T47D (cell line): ENCODE measurements at regions not wholly inside any gene's neighbourhood (a gene's known extent, or its start where the extent isn't known, plus 50 kb on each side); places are given as distances from the start of the nearest gene placed in this dataset.
"Not testable (repeated sequence)": the region's sequence is repeated elsewhere in the genome, so short reads cannot be mapped to it uniquely, and the experiment has no call there.

ENCODE experiments used
- DNase-seq, 2 experiments: peaks; one replicate each; pipeline versions ENCODE4 v3.0.0 to v3.0.0-alpha.2; 2011 to 2012; ENCODE audit warnings: low read depth in 1 of 2, low spot score in 1 of 2
- JUND ChIP-seq: IDR thresholded peaks from 2 replicates; pipeline ENCODE4 v1.6.1; 2012; ENCODE audit warnings: low read depth
- in situ Hi-C: cut with HindIII; loops from 2 replicates; pipeline ENCODE4 v1.10.0; 2016; ENCODE audit warnings: low sequenced_read_pairs, low pct_unique_long_range_greater_than_20kb

DNA sequence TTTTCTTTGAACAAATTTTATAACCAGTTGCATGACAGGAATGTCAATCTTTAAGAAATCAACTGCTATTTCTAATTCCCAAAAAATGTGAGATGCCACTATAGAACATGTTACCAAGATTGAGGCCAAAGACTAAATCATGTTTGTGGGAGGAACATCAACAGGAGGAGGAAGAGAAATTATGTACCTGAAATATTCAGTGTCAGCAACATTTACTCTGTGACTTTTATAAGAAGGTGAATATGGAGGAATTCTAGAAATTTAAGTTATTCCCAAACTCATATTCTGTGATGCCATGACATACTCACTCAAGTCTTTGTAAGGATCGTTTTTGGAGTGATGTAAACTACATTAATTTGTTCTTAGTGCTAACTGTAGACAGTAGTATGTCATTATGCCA, 408.4 kb downstream of the SH2D4B start:
- DNase-seq, result no peak
- TF ChIP-seq JUND, result no peak
- in situ Hi-C loops, result no loop called here

DNA sequence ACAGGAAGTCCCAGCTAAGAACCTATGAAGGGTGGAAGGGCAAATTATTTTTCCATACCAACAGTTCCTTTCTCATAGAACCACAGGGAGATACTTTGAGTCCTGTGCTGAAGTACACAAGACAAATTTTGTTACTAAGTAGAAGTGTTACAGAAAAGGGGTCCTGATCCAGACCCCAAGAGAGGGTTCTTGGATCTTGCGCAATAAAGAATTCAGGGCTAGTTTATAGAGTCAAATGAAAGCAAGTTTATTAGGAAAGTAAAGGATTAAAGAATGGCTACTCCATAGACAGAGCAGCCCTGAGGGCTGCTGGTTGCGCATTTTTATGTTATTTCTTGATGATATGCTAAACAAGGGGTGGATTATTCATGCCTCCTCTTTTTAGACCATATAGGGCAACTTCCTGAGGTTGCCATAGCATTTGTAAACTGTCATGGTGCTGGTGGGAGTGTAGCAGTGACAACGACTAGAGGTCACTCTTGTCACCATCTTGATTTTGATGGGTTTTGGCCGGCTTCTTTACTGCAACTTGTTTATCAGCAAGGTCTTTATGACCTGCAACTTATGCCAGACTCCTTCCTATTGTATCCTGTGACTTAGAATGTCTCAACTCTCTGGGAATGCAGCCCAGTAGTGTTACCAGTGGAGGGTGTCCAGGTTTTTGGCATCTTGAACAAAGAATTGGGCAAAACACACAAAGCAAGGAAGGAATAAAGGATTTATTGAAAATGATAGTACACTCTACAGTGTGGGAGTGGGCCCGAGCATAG, 409.4 kb downstream of the SH2D4B start:
- TF ChIP-seq JUND, result no peak
- peak in 1 of 2 experiments; percentile 75 for DNase-seq
- in situ Hi-C loops, result no loop called here

DNA sequence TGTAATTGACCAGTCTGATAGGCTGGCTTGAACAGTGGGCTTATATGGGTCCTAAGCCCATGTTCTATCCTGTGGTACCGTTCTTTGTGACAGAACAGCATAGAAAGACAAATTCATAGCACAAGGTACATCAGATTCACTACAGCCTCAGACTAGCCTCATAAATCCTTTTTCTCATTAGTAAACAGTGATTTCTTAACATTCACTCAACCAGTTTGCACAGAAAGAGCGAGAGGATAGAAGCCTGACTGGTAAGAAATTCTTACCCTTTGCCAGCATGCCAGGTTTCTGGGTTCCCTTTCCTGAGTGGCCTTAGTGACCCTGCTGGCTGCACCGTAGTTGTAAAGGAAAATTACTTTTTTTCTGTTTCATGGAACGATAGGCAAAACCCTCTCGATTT, 412.1 kb downstream of the SH2D4B start:
- TF ChIP-seq JUND, result no peak
- in situ Hi-C loops, result no loop called here
- DNase-seq, result peak in 1 of 2 experiments; percentile 64

DNA sequence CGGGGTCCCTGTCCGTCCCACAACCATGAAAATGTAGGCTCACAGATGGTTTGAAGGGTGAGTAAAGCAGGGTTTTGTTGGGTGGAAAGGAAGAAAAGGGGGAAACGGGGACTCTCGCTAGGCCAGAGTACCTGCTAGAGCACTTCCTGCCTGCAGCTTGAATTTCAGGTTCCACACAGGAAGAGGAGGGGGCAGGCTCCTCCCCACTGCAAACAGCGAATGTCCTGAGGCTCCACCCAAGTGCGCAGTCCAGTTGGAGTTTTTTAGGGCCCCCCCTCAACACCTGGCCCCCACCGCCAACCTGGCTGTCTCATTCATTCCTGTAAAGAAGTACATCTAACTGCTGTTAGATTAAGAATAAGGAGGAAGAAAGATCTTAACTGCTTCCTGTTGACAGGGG, 414.7 kb downstream of the SH2D4B start:
- no peak for TF ChIP-seq JUND
- no peak for DNase-seq
- in situ Hi-C loops, result no loop called here

DNA sequence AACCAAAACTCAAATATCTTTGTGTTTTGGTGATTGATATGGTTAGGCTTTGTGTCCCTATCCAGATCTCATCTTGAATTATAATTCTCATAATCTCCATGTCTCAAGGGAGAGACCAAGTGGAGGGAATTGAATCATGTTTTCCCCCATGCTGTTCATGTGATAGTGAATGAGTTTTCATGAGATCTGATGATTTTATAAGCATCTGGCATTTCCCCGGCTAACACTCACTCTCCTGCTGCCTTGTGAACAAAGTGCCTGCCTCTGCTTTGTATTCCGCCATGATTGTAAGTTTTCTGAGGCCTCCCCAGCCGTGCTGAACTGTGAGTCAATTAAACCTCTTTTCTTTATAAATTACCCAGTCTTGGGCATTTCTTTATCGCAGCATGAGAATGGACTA, 419.5 kb downstream of the SH2D4B start:
- TF ChIP-seq JUND, result no peak
- in situ Hi-C loops, result no loop called here

DNA sequence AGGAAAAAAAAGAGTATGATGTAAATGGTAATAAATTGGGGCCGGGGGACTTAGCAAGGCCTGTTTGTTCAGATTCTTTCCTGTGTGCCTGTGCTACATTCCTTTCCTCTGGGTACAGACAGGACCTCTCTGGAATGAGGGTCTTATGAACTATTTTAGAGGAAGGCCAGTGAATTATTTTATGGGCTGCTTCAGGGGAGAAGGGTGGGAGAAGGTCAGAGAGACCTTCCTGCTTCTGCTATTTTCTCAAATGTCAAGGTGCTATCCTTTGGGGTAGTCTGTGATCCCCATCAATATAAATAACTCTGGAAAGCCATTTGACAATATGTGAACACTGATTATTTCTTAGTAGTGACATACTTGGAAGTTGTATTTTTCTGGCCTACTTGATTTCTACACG, 426.5 kb downstream of the SH2D4B start:
- peak in 1 of 2 experiments; percentile 87 for DNase-seq
- peak; percentile 69; the same call in 1 of the 2 replicates for TF ChIP-seq JUND
- in situ Hi-C loops, result no loop called here

More for the DNA sequence above, 419.5 kb downstream of the SH2D4B start:
- DNase-seq, result no peak

DNA sequence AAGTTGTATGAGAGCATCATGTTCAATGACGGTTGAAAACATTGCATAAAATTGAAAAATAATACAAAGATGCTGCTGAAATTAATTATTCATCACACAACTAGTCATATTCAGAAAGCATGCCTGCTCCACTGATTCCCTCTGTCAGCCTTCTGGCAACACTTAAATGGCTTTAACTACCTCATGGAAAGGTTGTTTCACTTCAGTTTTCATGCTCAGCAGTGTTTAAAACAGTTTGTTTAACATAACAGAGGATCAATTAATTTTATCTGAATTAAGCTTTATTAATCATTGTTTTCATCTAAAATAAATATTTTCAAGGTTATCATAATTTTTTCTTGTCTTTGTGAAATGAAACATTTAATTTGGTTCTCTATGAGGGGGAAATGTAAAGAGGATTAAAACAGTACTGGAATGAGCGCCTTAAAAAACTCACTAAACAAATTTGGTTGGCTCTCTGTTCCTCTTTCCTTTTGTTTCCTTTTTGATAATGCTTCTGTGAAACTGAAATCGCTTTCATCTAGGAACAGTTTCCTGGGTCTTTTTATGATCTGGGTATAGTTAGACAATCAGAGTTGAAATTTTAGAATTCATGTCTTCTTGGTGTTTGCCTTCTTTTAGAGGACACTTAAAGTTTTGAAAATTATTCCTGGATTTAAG, 427.4 kb downstream of the SH2D4B start:
- in situ Hi-C loops, result no loop called here
- TF ChIP-seq JUND, result no peak
- peak in 1 of 2 experiments; percentile 88 for DNase-seq

DNA sequence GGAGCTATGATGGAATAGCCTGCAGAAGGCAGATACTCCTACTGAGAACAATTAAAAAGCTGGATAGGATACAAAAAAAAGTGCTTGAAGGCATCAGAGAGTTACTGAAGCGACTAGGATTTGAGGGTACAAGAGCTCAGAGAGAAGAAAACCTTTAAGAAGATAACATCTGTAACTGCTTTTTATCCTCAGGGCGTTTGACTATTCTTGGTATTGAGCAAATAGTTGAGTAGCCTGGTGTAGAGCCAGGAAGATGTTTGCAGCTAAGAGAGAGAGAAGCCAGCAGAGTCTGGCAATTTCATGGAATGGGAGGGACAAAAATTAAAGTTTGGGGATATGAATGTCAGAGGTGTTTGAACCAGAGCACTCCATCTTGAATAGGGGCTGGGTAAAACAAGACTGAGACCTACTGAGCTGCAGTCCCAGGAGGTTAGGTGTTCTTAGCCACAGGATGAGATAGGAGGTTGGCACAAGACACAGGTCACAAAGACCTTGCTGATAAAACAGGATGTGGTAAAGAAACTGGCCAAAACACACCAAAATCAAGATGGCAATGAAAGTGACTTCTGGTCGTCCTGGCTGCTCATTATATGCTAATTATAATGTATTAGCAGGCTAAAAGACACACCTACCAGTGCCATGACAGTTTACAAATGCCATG, 428.8 kb downstream of the SH2D4B start:
- in situ Hi-C loops, result no loop called here
- DNase-seq, result peak; percentile 35 to 100
- peak; percentile 93 for TF ChIP-seq JUND

DNA sequence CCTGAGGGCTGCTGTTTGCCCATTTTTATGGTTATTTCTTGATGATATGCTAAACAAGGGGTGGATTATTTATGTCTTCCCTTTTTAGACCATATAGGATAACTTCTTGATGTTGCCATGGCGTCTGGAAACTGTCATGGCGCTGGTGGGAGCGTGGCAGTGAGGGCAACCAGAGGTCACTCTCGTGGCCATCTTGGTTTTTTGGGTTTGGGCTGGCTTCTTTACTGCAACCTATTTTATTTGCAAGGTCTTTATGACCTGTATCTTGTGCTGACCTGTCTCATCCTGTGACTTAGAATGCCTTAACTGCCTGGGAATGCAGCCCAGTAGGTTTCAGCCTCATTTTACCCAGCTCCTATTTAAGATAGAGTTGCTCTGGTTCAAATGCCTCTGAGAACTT, 429.7 kb downstream of the SH2D4B start:
- in situ Hi-C loops, result not testable (repeated sequence)

DNA sequence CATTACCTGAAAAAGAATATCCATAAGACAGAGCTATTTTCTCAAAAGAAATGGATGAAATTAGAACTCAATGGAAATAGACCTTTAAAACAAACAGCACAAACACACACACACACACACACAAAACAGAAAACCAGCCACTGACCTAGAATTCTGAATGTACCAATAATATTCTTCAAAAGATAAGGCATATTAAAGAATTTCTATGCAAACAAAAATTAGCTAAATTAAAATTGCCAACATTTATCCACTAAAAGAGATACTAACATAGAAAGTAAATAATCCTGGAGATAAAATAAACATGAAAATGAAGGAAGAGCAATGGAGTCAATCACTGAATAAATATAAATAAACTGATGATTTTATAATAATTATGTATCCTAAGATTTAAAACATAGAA, 431.2 kb downstream of the SH2D4B start:
- peak; percentile 85; the same call in 1 of the 2 replicates for TF ChIP-seq JUND
- peak in 1 of 2 experiments; percentile 61 for DNase-seq
- in situ Hi-C loops, result no loop called here

More for the DNA sequence above, 429.7 kb downstream of the SH2D4B start:
- peak in 1 of 2 experiments; percentile 92 for DNase-seq

DNA sequence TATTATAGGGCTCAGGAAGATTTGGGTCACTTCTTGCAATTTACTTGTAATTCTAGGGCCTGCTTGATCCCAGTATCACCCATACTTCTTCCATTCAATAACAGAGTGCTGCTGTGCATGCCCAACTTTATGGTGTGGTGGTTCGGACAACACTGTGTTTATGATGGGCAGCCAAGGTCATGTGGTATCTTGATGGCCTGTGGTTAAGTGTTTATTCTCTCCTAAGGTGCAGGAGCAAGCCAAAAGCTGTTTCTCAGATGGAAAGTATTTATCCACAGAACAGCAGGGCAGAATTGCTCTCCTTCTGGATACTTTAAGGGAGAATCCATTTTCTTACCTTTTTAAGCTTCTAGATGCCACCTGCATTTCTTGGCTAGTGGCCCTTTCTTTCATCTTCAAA, 433.8 kb downstream of the SH2D4B start:
- in situ Hi-C loops, result no loop called here
- TF ChIP-seq JUND, result peak; percentile 43; the same call in 1 of the 2 replicates
- peak in 1 of 2 experiments; percentile 93 for DNase-seq

DNA sequence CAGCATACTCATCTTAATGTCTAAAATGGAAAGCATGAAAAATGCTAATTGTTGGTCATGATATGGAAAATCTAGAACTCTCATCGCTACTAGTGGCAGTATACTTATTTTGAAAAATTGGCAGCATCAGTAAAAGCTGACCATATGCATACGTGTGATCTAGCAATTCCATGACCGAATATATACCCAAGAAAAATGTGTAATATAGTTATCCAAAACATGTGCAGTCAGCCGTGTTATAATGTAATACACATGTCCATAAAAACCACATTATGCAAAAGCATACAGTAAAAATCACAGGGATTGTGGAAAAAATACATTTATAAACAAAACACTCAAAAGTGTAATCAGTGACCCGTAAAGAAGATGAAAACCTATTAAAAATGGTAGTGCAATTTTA, 439.0 kb downstream of the SH2D4B start:
- no peak for DNase-seq
- in situ Hi-C loops, result no loop called here
- TF ChIP-seq JUND, result no peak

DNA sequence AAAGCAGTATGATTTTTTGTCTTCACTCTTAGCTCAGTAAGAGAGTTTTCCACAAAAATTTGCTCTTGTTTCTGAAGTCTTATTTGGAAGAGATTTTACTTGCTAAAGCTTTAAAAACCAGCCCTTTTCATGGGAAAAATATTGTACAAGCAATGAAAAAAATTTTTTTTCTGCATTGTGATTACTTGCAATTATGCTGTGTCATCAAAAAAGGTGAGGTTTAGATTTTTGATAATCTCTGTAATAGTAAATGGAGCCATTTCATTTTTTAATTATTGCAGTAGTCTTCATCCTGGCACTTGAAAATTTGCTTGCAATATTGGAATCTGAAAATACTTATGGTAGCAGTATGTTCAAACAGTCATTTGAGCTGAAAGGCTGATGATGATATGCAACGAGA, 447.4 kb downstream of the SH2D4B start:
- in situ Hi-C loops, result no loop called here
- no peak for TF ChIP-seq JUND
- no peak for DNase-seq
